Osteoblast (primary cell): ENCODE measurements at regions not wholly inside any gene's neighbourhood (a gene's known extent, or its start where the extent isn't known, plus 50 kb on each side); places are given as distances from the start of the nearest gene placed in this dataset.

Source experiments
- DNase-seq: peaks from one replicate; pipeline ENCODE4 v3.0.0; 2011; ENCODE audit warnings: low spot score, mixed read lengths; ENCODE audit not compliant: insufficient read length; ENCODE audit errors: missing footprints
- H2AFZ ChIP-seq: 2 replicates; pipeline ENCODE4 v1.6.0; 2011; ENCODE audit warnings: mild to moderate bottlenecking, low read length
- H3K27ac ChIP-seq: 2 replicates; pipeline ENCODE4 v1.5.1; 2011; ENCODE audit warnings: mild to moderate bottlenecking, low read depth, low read length, moderate library complexity
- H3K27me3 ChIP-seq: 2 replicates; pipeline ENCODE4 v1.6.0; 2012; ENCODE audit warnings: mild to moderate bottlenecking, control low read depth, inconsistent platforms, low read length, moderate library complexity; ENCODE audit not compliant: insufficient read depth
- H3K36me3 ChIP-seq: 2 replicates; pipeline ENCODE4 v1.5.1; 2011; ENCODE audit warnings: mild to moderate bottlenecking, low read length, control low read depth, moderate library complexity; ENCODE audit not compliant: insufficient read depth
- H3K4me1 ChIP-seq: 2 replicates; pipeline ENCODE4 v1.5.1; 2011; ENCODE audit warnings: mild to moderate bottlenecking, low read length, control low read depth, moderate library complexity; ENCODE audit not compliant: insufficient read depth
- H3K4me2 ChIP-seq: 2 replicates; pipeline ENCODE4 v1.6.0; 2011; ENCODE audit warnings: mild to moderate bottlenecking, low read length; ENCODE audit not compliant: insufficient read depth
- H3K4me3 ChIP-seq: fragments of 200-600 bp; sonication (generic); 3 replicates; pipeline ENCODE4 v1.5.1; 2012; ENCODE audit warnings: mild to moderate bottlenecking, low read length, inconsistent platforms; ENCODE audit not compliant: insufficient read depth
- H3K79me2 ChIP-seq: 2 replicates; pipeline ENCODE4 v1.6.0; 2012; ENCODE audit warnings: mild to moderate bottlenecking, low read length, control low read depth, inconsistent platforms; ENCODE audit not compliant: insufficient read depth
- H3K9me3 ChIP-seq: 2 replicates; pipeline ENCODE4 v1.5.1; 2011; ENCODE audit warnings: low read depth, low read length, control low read depth
- H4K20me1 ChIP-seq: 2 replicates; pipeline ENCODE4 v1.6.0; 2012; ENCODE audit warnings: mild to moderate bottlenecking, low read length, control low read depth; ENCODE audit not compliant: insufficient read depth
- TF ChIP-seq, protein P1 (sequence below): IDR thresholded peaks from 2 replicates; pipeline ENCODE4 v1.5.1; 2011; ENCODE audit warnings: mild to moderate bottlenecking, low read depth, low read length, moderate library complexity; ENCODE audit errors: extremely low read depth

- no peaks in the 10 kb centered on the region for H3K36me3 ChIP-seq
- no peaks in the 10 kb centered on the region for H3K79me2 ChIP-seq
- H3K4me1 ChIP-seq = no peaks in the 10 kb centered on the region
- no peak overlapping the region for H3K4me3 ChIP-seq
- no peaks in the 10 kb centered on the region for H3K9me3 ChIP-seq
- H3K27ac ChIP-seq = no peak overlapping the region
- H3K4me2 ChIP-seq = no peak overlapping the region
- no peaks in the 10 kb centered on the region for H4K20me1 ChIP-seq
- DNase-seq = no peak
- H3K27me3 ChIP-seq = no peaks in the 10 kb centered on the region
- H2AFZ ChIP-seq = no peak overlapping the region
- TF ChIP-seq, protein P1, sequence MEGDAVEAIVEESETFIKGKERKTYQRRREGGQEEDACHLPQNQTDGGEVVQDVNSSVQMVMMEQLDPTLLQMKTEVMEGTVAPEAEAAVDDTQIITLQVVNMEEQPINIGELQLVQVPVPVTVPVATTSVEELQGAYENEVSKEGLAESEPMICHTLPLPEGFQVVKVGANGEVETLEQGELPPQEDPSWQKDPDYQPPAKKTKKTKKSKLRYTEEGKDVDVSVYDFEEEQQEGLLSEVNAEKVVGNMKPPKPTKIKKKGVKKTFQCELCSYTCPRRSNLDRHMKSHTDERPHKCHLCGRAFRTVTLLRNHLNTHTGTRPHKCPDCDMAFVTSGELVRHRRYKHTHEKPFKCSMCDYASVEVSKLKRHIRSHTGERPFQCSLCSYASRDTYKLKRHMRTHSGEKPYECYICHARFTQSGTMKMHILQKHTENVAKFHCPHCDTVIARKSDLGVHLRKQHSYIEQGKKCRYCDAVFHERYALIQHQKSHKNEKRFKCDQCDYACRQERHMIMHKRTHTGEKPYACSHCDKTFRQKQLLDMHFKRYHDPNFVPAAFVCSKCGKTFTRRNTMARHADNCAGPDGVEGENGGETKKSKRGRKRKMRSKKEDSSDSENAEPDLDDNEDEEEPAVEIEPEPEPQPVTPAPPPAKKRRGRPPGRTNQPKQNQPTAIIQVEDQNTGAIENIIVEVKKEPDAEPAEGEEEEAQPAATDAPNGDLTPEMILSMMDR = no peak
Measured at GRCh38 chr5:145544401-145544800, 290.7 kb downstream of the PRELID2 start.

DNA sequence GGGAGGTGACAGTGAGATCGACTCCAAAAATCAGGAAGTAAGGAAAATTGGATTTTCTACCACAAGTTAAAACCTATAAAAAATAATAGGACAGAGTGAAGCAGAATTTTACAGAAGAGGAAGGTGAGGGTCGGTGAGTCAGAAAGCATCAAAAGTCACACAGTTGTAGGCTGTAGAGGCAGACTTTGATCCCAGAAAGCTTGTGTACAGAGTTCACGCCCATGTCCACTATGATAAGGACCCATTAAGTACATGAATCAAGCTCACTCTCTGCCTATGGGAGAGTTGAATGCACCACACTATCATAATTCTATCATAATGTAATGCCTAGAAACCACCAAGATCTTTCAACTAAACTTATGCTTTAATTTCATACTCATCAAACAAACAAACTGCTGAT is 291.2 kb downstream of the PRELID2 start:
- Histone ChIP-seq H3K79me2 (no peaks in the 10 kb centered on the region), H3K4me3 (no peak overlapping the region), H4K20me1 (no peaks in the 10 kb centered on the region), H3K4me1 (no peaks in the 10 kb centered on the region), H3K4me2 (no peak overlapping the region), H3K36me3 (no peaks in the 10 kb centered on the region), H3K9me3 (no peaks in the 10 kb centered on the region), H3K27ac (no peak overlapping the region), H3K27me3 (no peaks in the 10 kb centered on the region), H2AFZ (no peak overlapping the region)
- no peak for DNase-seq
- TF ChIP-seq, protein P1 = no peak

DNA sequence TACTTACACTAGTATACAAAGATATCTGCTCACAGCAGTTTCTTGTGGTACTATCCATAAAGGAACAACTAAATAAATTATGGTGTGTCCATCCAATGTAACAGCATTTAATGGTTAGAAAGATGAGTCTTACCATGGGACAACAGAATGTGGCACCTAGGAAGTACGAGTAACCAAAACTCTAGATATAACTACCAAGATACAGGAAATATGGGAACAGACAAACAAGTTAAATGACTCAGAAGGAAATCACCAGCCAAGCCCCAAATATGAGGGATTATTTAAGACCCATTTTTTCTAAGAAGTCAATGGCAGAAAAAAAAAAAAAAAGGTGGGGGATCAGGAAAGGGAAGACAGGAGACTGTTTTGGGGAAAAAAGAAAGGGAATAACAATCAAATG is 294.8 kb downstream of the PRELID2 start:
- Histone ChIP-seq H3K4me1 (no peaks in the 10 kb centered on the region), H3K36me3 (no peaks in the 10 kb centered on the region), H3K4me2 (no peak overlapping the region), H2AFZ (no peak overlapping the region), H3K79me2 (no peaks in the 10 kb centered on the region), H4K20me1 (no peaks in the 10 kb centered on the region), H3K4me3 (no peak overlapping the region), H3K9me3 (no peaks in the 10 kb centered on the region), H3K27ac (no peak overlapping the region), H3K27me3 (no peaks in the 10 kb centered on the region)
- TF ChIP-seq, protein P1 = no peak
- no peak for DNase-seq

DNA sequence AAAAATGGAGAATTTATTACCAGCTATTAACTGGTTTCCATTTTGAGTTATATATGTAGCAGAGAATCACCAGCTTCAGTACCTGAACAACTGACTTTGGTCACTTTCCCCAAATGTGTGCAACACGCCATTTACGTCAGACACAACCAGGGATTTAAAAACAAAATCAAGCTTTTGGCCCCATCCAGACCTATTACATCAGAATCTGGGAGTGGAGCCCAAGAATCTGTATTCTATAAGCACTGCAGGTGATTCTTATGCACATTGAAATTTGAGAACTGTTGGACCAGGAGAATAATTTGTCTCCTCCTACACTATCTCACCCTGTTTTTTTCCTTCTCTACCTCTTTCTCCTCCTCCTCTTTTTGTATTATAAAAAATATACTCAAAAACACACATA is 295.9 kb downstream of the PRELID2 start:
- Histone ChIP-seq H3K27ac (no peak overlapping the region), H3K36me3 (no peaks in the 10 kb centered on the region), H3K27me3 (no peaks in the 10 kb centered on the region), H3K4me1 (no peaks in the 10 kb centered on the region), H2AFZ (no peak overlapping the region), H3K4me2 (no peak overlapping the region), H3K9me3 (no peaks in the 10 kb centered on the region), H3K4me3 (no peak overlapping the region), H4K20me1 (no peaks in the 10 kb centered on the region), H3K79me2 (no peaks in the 10 kb centered on the region)
- TF ChIP-seq, protein P1 = no peak
- DNase-seq = no peak
